Activated naive CD8-positive, alpha-beta T cell (primary cell): ENCODE measurements at regions not wholly inside any gene's neighbourhood (a gene's known extent, or its start where the extent isn't known, plus 50 kb on each side); places are given as distances from the start of the nearest gene placed in this dataset.

ENCODE experiments used
- H3K27ac Mint-ChIP-seq: one replicate; pipeline ENCODE4 v1.8.0; 2021; ENCODE audit warnings: mixed read lengths
- H3K27me3 Mint-ChIP-seq: one replicate; pipeline ENCODE4 v1.8.0; 2021; ENCODE audit warnings: mixed read lengths
- H3K36me3 Mint-ChIP-seq: one replicate; pipeline ENCODE4 v1.8.0; 2021; ENCODE audit warnings: mixed read lengths
- H3K4me1 Mint-ChIP-seq: one replicate; pipeline ENCODE4 v1.8.0; 2021; ENCODE audit warnings: low read depth, mixed read lengths
- H3K4me3 Mint-ChIP-seq: one replicate; pipeline ENCODE4 v1.8.0; 2021; ENCODE audit warnings: mild to moderate bottlenecking, mixed read lengths
- H3K9me3 Mint-ChIP-seq: one replicate; pipeline ENCODE4 v1.8.0; 2021; ENCODE audit warnings: low read depth, mixed read lengths

DNA sequence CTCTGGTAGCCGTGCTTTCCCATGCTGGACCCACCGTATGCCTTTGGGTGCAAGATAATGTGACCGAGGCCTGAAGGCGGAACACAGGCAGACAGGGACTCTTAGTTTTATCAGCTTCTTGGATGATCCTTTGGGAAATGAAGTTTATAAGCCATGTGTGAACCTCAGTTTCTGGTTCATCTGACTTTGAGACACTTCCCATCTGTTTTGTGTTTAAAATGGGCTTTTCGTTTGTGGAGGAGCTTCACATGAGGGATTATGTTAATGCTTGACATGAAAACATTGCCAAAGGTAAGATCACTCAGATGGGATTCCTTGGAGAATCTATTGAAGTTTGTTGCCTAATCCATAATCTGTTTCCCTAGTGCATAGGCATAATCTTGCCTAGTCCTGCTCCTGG, 249.8 kb upstream of the LYZL1 start:
- H3K27ac Mint-ChIP-seq: no peak overlapping the region
- H3K4me1 Mint-ChIP-seq: no peaks in the 10 kb centered on the region
- peaks cover 4% of the 10 kb centered on the region for H3K27me3 Mint-ChIP-seq
- no peak overlapping the region for H3K4me3 Mint-ChIP-seq
- peaks cover 5% of the 10 kb centered on the region for H3K9me3 Mint-ChIP-seq
- no peaks in the 10 kb centered on the region for H3K36me3 Mint-ChIP-seq

DNA sequence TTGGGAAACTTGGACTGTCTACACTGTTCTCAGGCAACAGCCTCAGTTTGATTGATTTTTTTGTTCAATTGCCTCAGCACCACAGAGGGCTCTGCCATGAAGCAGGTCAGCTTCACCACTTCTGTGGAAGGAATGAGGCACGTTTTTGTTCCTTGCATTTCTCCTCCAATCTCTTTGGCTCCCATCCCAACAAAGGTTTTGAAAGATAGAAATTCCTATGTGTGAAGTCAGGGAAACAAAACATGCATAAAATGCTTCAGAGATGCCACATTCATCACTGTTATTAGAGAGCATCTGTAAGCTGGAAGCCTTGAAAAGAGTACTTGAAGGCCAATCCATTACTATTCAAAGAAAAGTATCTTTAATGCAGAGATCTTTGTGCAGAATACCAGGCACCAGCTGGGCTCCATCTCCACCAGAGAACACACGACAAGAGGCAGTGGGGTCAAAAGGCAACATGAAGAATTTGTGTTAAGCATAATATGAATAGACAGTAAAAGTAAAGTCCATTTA, 249.1 kb upstream of the LYZL1 start:
- Mint-ChIP-seq H3K9me3 (peaks cover 5% of the 10 kb centered on the region), H3K36me3 (no peaks in the 10 kb centered on the region), H3K4me1 (no peaks in the 10 kb centered on the region), H3K27ac (no peak overlapping the region), H3K27me3 (peaks cover 4% of the 10 kb centered on the region), H3K4me3 (no peak overlapping the region)

DNA sequence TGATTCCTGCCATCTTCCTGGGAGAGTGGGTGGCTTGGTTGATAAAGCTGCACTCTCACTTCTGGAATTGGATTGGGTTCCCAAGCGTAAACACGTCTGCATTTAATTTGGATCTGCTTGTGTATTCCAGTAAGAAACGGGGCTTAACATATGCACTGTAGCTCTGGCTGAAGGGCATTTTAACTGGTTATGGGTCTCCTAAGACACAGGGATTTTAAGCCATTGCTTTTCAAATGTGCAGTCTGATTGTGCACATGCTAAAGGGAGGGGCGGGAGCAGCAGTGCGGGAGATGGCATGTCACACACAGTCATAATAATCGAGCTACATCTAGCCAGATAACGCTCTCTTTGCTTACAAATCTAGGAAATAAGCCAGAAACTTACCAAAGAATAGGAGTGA, 247.3 kb upstream of the LYZL1 start:
- Mint-ChIP-seq H3K27ac (no peak overlapping the region), H3K4me1 (no peaks in the 10 kb centered on the region), H3K4me3 (no peak overlapping the region), H3K27me3 (peaks cover 4% of the 10 kb centered on the region), H3K36me3 (no peaks in the 10 kb centered on the region), H3K9me3 (peaks cover 5% of the 10 kb centered on the region)

GRCh38 chr10:29048506-29048905, 240.4 kb upstream of the LYZL1 start:
- Mint-ChIP-seq H3K4me3 (no peak overlapping the region), H3K27ac (no peak overlapping the region), H3K27me3 (peaks cover 5% of the 10 kb centered on the region), H3K9me3 (no peaks in the 10 kb centered on the region), H3K4me1 (no peaks in the 10 kb centered on the region), H3K36me3 (no peaks in the 10 kb centered on the region)

- H3K36me3 Mint-ChIP-seq: no peaks in the 10 kb centered on the region
- H3K4me1 Mint-ChIP-seq: no peaks in the 10 kb centered on the region
- H3K27ac Mint-ChIP-seq: no peak overlapping the region
- no peak overlapping the region for H3K4me3 Mint-ChIP-seq
- peaks cover 5% of the 10 kb centered on the region for H3K27me3 Mint-ChIP-seq
- H3K9me3 Mint-ChIP-seq: no peaks in the 10 kb centered on the region
These were observed 238.8 kb upstream of the LYZL1 start for GRCh38 chr10:29050081-29050480.

DNA sequence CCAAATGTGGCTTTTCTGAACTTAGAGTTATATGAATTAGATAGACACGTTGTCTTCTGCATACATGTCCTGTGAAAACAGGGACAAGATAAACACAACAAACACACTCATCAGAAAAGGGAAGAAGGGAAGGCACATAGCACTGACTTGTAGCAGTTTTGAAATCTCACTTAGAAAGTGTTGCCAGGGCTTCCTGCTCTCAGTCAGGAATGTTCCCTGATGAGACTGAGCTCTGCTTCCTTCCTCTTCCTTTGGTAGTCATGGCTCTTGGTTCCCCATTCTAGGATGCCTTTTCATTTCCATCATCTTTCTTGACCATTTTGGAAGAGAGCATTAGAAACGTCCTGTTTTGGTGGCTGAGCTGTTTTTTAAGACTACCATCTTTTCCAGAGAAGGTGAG, 233.8 kb upstream of the LYZL1 start:
- H3K4me1 Mint-ChIP-seq: no peaks in the 10 kb centered on the region
- H3K9me3 Mint-ChIP-seq: no peaks in the 10 kb centered on the region
- no peak overlapping the region for H3K27ac Mint-ChIP-seq
- H3K36me3 Mint-ChIP-seq: no peaks in the 10 kb centered on the region
- peaks cover 7% of the 10 kb centered on the region for H3K27me3 Mint-ChIP-seq
- no peak overlapping the region for H3K4me3 Mint-ChIP-seq

- Mint-ChIP-seq H3K9me3 (no peaks in the 10 kb centered on the region), H3K27me3 (peaks cover 7% of the 10 kb centered on the region), H3K27ac (no peak overlapping the region), H3K4me1 (no peaks in the 10 kb centered on the region), H3K36me3 (no peaks in the 10 kb centered on the region), H3K4me3 (no peak overlapping the region)
These were observed 232.1 kb upstream of the LYZL1 start for GRCh38 chr10:29056729-29057128.

DNA sequence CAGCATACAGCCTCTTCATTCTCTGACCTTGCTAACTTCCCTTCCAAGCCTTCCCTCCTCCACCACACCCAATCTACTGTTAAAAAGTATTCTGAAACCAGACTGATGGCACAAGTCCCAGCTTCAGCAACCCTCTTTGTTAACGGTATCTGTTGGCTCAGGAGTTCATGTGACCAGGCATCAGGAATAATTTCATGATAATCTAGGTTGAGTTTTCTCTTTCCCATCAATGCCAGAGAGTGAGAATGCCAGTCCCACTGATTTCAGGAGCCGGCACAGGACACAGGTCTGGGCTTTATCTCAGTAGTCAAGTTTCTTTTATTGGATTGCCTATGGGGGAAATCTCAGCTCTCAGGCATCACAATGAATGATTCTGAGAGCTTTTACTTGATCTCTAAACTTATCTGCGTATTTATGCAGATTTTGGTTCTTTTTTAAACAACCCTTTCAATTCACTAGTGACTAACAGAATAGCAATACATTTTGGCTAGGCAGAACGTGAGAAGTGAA, 231.0 kb upstream of the LYZL1 start:
- Mint-ChIP-seq H3K9me3 (no peaks in the 10 kb centered on the region), H3K36me3 (no peaks in the 10 kb centered on the region), H3K27me3 (peaks cover 5% of the 10 kb centered on the region), H3K4me1 (no peaks in the 10 kb centered on the region), H3K4me3 (no peak overlapping the region), H3K27ac (no peak overlapping the region)

DNA sequence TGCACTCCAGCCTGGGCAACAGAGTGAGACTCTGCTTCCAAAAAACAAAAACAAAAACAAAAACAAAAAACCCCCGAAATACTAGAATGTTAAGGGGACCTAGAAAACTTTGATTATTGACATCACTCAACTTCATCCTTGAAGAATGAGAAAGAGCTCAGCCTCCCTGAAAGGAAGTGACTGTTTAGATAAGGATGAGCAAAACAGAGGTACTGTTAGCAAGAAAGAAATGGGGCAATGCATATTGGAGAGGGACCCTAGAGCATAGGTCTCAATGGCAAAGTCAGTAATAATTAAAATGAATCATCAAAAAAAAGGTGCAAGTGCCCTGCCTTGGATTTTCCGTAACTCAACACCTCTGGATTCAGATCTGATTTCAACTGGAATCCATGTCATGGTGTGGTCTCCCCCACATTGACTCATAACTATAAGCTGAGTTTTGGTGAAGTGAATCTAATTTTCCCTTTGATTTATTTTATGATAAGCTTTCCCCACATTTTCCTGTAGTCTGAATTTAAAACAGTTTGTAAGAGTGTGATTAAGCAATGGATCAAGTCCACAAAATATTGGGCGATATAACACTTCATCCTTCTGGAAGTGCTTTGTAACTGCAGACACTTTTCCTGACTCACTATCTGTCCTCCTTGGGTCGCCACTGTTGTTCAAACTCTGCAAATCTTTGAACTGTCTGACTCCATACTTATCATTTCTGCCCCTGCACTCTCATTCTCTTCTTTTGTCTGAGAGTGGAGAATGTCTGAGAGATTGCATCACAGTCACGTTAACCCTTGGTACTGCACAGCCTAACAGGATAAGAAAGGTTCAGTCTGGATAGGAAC, 224.8 kb upstream of the LYZL1 start:
- H3K4me3 Mint-ChIP-seq: no peak overlapping the region
- peaks cover 4% of the 10 kb centered on the region for H3K27me3 Mint-ChIP-seq
- H3K9me3 Mint-ChIP-seq: no peaks in the 10 kb centered on the region
- no peaks in the 10 kb centered on the region for H3K36me3 Mint-ChIP-seq
- H3K4me1 Mint-ChIP-seq: no peaks in the 10 kb centered on the region
- no peak overlapping the region for H3K27ac Mint-ChIP-seq

DNA sequence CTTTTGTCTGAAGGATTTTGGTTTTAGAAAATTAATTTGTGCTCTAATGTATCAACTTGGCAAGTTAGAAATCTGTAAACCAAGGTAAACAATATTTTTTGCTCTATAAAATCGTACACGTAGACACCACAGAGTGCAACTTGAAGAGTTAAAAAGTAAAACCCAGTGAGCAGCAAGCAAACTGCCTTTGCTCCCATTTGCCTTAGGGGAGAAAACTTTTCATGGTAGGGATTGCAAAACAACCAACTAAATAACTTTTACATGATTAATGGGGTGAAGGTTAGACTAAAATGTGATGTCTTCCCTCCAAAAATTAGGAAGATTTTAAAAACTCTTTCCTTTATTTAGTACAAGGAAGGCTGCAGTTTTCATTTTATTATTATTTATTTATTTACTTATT, 224.2 kb upstream of the LYZL1 start:
- Mint-ChIP-seq H3K9me3 (no peaks in the 10 kb centered on the region), H3K27ac (no peak overlapping the region), H3K4me3 (no peak overlapping the region), H3K36me3 (no peaks in the 10 kb centered on the region), H3K4me1 (no peaks in the 10 kb centered on the region), H3K27me3 (peaks cover 4% of the 10 kb centered on the region)

- no peaks in the 10 kb centered on the region for H3K9me3 Mint-ChIP-seq
These were observed 221.7 kb upstream of the LYZL1 start for GRCh38 chr10:29067161-29067560.

GRCh38 chr10:29067628-29068027, 221.2 kb upstream of the LYZL1 start:
- Mint-ChIP-seq H3K4me3 (no peak overlapping the region), H3K27me3 (peaks cover 4% of the 10 kb centered on the region), H3K27ac (no peak overlapping the region), H3K9me3 (no peaks in the 10 kb centered on the region), H3K36me3 (no peaks in the 10 kb centered on the region), H3K4me1 (no peaks in the 10 kb centered on the region)

More at GRCh38 chr10:29067161-29067560, 221.7 kb upstream of the LYZL1 start:
- Mint-ChIP-seq H3K27me3 (peaks cover 4% of the 10 kb centered on the region), H3K27ac (no peak overlapping the region), H3K4me1 (no peaks in the 10 kb centered on the region), H3K4me3 (no peak overlapping the region), H3K36me3 (no peaks in the 10 kb centered on the region)

GRCh38 chr10:29068302-29068701, 220.6 kb upstream of the LYZL1 start:
- Mint-ChIP-seq H3K36me3 (no peaks in the 10 kb centered on the region), H3K4me1 (no peaks in the 10 kb centered on the region), H3K9me3 (no peaks in the 10 kb centered on the region), H3K27ac (no peak overlapping the region), H3K27me3 (peaks cover 4% of the 10 kb centered on the region), H3K4me3 (no peak overlapping the region)

- H3K4me3 Mint-ChIP-seq: no peak overlapping the region
- no peaks in the 10 kb centered on the region for H3K36me3 Mint-ChIP-seq
- H3K4me1 Mint-ChIP-seq: no peaks in the 10 kb centered on the region
- no peaks in the 10 kb centered on the region for H3K9me3 Mint-ChIP-seq
- peaks cover 4% of the 10 kb centered on the region for H3K27me3 Mint-ChIP-seq
- H3K27ac Mint-ChIP-seq: no peak overlapping the region
These were observed 219.9 kb upstream of the LYZL1 start for GRCh38 chr10:29068966-29069365.

DNA sequence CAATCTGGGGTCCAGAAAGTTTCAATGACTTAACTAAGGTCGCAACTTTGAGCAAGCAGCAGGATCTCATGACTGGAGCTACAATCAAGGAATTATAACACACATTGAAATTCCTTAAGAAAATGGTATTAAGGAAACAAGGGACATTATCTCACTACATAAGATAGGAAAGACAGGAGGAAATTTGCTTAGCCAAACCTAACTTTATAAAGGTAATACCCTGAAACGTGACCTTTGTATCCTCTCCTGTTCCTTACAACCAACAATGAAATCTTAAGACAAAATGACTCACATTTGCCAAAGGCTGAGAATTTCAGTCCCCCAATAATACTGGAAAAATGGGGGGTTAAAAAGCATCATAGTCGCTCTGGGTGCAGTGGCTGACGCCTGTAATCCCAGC, 218.9 kb upstream of the LYZL1 start:
- H3K36me3 Mint-ChIP-seq: no peaks in the 10 kb centered on the region

GRCh38 chr10:29078919-29079318, 210.0 kb upstream of the LYZL1 start:
- H3K4me1 Mint-ChIP-seq: no peaks in the 10 kb centered on the region
- H3K27me3 Mint-ChIP-seq: no peaks in the 10 kb centered on the region
- H3K9me3 Mint-ChIP-seq: no peaks in the 10 kb centered on the region
- H3K36me3 Mint-ChIP-seq: no peaks in the 10 kb centered on the region
- no peak overlapping the region for H3K4me3 Mint-ChIP-seq
- H3K27ac Mint-ChIP-seq: no peak overlapping the region

More for the DNA sequence above, 218.9 kb upstream of the LYZL1 start:
- peaks cover 4% of the 10 kb centered on the region for H3K27me3 Mint-ChIP-seq
- no peaks in the 10 kb centered on the region for H3K9me3 Mint-ChIP-seq
- H3K4me3 Mint-ChIP-seq: no peak overlapping the region
- no peaks in the 10 kb centered on the region for H3K4me1 Mint-ChIP-seq
- no peak overlapping the region for H3K27ac Mint-ChIP-seq
